ENCODE measurements at regions not wholly inside any gene's neighbourhood (a gene's known extent, or its start where the extent isn't known, plus 50 kb on each side); places are given as distances from the start of the nearest gene placed in this dataset.

DNA sequence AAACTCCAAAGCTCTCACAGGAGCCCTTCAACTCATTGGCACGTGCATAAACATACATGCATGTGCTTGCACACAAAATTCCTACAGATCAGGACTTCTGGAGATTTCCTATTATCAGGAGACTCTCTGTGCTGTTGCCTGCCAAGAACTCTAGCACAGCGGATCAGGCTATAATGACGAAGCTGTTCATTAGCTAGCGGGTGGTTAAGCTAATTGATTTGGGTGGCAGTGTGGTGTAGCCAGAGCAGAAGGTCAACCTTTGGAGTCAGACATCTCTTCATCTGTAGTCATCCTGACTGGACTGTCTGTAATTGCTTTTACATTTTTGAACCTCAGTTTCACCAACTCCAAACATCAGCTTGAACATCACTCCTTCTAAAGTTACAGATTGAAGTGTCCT is 69.0 kb downstream of the KIF2B start:
- TF ChIP-seq, protein P1, sequence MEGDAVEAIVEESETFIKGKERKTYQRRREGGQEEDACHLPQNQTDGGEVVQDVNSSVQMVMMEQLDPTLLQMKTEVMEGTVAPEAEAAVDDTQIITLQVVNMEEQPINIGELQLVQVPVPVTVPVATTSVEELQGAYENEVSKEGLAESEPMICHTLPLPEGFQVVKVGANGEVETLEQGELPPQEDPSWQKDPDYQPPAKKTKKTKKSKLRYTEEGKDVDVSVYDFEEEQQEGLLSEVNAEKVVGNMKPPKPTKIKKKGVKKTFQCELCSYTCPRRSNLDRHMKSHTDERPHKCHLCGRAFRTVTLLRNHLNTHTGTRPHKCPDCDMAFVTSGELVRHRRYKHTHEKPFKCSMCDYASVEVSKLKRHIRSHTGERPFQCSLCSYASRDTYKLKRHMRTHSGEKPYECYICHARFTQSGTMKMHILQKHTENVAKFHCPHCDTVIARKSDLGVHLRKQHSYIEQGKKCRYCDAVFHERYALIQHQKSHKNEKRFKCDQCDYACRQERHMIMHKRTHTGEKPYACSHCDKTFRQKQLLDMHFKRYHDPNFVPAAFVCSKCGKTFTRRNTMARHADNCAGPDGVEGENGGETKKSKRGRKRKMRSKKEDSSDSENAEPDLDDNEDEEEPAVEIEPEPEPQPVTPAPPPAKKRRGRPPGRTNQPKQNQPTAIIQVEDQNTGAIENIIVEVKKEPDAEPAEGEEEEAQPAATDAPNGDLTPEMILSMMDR (IDR thresholded peaks at IDR 0.05) = no peak
- TF ChIP-seq POLR2A (IDR thresholded peaks at IDR 0.05) = no peak

All from uterus (tissue), 2 donors.